Right renal cortex interstitium (tissue), 3 donors: ENCODE measurements at regions not wholly inside any gene's neighbourhood (a gene's known extent, or its start where the extent isn't known, plus 50 kb on each side); places are given as distances from the start of the nearest gene placed in this dataset.
"Not testable (repeated sequence)": the region's sequence is repeated elsewhere in the genome, so short reads cannot be mapped to it uniquely, and the experiment has no call there.

Source experiments
- DNase-seq, 3 donors: peaks; one replicate each; pipeline ENCODE4 v3.0.0-alpha.2; 2013; ENCODE audit warnings: low read depth in 3 of 3, low spot score in 2 of 3

DNA sequence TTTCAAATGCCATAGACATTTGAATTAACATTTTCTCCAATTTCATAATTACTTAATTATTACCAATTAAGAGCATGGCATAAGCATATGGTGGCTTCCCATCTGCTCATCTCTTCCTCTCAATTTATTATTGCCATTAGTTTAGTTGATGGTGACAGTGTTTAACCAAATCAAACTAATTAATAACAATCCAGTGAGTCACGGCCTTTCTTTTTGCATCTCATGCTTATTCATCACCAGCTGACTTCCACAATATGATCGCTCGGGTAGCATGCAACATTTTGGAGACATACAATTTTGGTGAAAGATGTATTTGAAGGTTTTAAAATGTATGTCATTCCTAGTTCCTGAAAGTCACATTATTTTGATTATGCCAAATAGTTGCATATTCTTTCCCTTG, 172.8 kb upstream of the TACR3 start:
- no peak for DNase-seq

DNA sequence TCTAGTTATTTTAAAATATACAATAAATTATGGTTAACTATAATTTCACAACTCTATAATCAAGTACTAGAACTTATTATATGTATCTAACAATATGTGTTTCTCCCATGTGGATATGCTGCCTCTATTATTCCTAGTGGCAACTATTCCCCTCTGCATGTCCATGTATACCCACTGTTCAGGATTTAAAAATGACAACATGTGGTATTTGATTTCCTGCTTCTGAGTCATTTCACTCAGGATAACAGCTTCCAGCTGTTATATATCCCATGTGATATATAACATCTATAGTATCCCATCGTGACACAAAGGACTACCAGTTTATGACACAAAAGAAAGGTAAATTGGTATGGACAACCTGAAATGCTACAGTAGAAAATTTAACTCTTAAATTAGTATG, 167.4 kb upstream of the TACR3 start:
- DNase-seq = no peak

DNA sequence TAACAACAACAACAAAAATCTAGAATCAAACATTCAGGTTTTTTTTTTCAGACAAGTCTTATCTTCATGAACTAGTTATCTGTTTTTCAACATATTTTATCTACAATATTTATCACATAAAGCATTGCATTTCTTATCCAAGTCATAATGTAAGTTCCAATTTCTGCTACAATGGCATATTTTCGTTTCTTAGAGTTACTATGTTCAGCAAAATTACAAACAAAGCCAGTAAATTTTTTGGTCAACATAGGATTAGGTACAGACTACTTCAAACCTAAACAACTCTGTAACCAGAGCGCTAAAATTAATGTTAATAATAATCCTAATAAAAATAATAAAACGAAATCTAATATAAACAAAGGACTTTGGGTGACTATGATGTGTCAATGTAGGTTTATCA, 165.4 kb upstream of the TACR3 start:
- no peak for DNase-seq

DNA sequence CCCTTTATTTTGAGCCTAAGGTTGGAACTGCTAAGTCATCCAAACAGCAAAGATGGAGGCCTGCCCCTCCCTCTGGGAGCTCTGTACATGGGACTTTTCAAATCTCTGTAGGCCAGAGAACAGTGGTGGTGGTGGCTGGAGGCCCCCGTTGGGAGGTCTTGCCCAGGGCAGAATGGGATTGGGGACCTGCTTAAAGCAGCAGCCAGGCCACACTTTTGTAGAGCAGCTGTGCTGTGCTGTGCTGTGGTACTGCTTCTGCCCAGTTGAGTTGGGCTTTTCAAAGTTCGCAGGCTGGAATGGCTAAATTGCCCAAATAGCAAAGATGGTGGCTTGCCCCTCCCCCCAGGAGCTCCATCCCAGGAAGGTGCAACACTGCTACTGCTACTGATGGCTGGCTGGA, 147.5 kb upstream of the TACR3 start:
- DNase-seq = no peak

DNA sequence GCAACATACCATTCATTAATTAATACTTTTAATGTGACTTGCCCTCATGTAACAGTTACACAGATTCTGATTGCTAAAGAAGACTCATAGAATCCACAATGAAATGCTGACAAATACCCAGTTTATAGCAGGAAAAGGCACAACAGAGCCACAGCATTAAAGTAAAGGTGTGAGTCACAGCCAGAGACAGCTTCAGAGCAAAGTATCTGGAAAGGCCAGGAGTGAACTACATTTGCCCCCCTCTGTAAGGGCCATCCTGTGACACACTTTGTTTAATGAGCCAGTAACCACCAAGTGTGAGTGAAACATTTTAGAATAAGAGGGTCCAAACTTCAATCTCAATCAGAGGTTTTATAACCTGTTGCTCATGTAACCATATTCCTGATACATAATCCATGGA, 133.8 kb upstream of the TACR3 start:
- no peak for DNase-seq

DNA sequence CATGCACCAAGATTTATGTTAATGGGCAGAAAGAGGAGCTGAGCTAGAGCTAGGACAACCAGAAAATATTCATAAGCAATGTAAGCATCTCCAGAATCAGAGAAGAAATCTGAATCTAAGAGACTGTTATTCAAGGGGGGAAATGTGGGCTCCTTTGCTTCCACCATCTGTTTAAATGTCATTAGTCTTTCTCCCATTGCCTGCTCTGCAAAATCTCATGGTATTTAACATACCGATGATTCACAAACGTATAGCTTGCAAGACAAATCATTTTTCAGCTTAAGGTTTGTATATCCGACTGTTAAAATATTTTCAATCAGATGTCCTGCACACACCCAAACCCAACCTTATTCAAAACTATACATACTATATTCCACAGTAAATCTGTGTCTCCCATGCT, 133.4 kb upstream of the TACR3 start:
- DNase-seq = no peak

DNA sequence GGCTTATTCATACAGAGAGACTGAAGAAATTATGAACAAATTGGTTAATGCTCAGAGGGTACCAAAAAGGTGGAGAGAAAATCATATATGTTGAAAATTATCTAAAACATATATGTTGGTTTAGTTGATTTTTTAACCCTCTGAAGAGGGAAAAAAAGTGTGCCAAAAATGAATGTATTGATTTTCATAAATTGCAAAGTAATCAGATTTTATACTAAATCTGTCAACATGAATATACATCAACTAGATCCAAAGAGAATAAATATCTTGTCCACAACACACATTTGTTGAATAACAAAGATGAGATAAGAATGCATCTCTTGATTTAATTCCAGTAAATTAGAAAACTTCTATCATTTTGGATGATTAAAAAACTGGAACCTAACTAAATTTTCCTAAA, 125.3 kb upstream of the TACR3 start:
- DNase-seq = no peak

DNA sequence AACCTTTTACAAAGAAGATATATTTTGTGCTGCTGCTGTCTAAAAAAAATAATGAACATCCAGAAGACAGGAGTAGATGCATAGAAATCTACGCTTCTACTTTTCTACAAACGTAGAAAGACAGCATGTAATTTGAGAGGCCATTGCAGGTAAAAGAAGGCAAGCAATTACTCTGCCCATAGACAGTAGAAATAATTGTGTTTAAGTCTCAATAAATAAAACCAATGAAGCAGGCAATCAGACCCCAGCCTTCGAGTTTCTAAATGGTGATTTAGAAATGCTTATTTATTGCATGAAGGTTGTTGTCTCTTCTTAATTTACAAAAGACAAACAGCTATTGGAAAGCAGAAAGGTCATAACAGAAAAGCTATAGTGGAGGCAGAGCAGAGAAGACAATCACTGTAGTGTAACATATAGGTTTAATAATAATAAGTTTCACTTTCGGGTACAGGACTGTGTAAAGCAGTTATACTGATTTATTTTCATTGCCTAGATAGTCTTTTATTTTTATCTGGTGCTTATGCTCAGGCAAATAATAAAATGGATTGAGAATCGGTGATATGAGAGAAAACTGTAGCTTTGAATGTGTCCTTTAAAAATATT, 123.0 kb upstream of the TACR3 start:
- DNase-seq = no peak

DNA sequence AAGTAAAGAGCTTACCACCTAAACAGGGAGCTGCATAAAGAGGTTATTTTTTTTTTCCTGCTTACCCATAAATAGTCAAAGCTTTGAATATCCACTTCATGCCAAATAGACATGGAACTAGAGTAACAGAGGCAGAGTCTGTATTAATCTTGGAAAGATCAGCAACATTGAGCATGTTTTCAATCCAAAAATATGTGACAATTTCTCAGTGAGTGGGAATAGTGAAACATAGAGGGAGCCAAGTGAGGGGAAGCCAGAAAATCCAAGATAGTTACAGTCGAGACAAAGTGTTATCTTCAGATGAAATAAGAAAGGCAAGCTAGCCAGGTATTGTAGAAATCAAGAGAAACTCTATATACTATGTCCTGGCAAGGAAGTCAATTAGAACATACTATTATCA, 122.3 kb upstream of the TACR3 start:
- no peak for DNase-seq

DNA sequence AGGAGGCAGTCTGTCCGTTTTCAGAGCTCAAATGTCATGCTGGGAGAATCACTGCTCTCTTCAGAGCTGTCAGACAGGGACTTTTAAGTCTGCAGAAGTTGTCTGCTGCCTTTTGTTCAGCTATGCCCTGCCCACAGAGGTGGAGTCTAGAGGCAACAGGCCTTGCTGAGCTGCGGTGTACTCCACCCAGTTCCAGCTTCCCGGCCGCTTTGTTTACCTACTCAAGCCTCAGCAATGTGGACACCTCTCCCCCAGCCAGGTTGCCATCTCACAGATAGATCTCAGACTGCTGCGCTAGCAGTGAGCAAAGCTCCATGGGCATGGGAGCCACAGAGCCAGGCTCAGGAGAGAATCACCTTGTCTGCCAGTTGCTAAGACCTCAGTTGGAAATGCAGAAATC, 90.5 kb upstream of the TACR3 start:
- not testable (repeated sequence) for DNase-seq

DNA sequence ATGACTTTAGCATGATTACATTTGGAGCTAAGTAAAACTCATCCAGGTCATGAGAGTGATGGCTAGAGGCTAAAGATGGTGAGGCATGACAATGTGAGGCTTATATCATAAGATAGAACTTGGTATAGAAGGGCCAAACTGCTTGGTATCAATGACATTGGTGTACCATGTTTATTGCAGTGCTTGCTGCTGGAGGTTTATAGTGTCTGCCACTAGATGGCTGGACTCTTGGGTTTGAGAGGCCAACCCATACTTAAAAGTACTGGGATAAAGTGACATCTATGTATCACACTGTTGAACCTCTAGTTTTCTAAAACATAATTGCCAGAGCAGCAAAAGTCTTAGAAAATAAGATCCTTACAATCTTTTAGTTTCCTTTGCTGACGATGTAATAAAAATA, 83.0 kb upstream of the TACR3 start:
- DNase-seq = no peak

DNA sequence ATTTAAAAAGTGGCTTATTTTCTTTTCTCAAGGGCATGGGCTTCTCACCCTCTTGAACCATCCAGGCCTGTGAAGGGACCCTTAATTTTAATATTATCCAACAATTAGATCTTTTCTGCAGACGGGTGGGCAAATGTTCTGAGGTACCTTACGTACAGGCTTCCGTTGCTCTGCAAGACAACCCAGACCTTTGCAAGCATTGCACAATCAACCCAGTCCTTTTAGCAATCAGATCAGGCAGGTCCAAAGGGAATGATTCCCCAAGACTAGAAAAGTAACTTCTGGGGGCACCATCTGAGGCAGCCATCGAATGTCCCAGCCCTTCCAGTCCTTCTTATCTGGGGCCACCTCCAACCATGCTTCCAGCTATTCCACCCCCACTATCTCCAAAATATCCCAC, 67.3 kb upstream of the TACR3 start:
- no peak for DNase-seq

DNA sequence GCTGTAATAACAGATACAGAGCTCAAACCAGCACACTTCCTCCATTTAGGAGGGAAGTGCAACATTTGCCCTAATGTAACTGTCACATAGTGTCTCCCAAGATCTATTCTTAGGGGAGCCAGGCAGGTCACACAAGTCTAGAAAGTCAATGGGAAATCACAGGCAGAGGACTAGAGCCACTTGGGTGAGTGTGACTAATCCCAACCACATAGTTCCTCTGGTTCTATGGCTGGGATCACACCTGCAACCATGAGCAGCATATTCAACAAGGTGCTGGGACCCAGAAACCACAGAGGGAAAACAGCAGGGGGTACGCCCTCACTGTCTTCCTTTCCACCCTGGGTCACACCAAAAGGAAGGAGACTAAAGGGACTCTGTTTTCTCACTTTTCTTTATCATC, 66.8 kb upstream of the TACR3 start:
- no peak for DNase-seq

DNA sequence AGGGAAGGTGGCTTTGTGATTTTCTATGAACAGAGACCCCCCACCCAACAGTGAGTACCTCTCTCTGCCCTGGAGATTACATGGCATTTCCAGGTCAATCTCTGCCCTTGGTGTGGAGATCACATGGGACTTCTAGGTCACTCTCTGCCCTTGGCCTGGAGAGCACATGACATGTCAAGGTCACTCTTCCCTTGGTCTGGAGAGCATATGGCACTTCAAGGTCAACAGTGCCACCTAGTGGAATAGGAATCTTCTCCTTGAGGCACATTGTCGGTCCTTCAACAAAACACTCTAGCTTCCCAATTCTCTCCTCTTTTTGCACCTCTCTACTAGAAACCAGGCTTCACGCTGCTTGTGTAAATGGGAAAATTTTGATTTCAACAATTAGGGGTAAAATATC, 66.2 kb upstream of the TACR3 start:
- DNase-seq = peak in 2 of 3 donors; percentile 1 to 4

DNA sequence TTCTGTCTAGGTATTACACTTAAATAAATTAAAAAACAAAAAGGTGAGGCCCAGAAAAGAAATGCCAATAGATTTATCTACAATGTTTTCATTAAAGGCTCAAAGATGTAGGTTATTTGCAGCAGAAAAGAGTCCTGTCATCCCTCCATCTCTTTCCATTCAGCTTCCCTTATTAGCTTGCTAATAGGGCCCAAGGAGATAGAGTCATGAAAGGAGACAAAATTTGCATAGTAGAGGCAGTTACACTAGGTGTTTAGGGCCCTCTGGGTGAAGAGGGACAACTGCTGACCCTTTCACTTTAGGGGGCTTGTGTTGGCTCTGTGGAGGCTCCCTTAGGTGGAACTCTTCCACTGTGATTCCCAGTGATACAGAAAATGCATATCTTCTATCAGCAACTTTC, 58.4 kb upstream of the TACR3 start:
- DNase-seq = no peak

DNA sequence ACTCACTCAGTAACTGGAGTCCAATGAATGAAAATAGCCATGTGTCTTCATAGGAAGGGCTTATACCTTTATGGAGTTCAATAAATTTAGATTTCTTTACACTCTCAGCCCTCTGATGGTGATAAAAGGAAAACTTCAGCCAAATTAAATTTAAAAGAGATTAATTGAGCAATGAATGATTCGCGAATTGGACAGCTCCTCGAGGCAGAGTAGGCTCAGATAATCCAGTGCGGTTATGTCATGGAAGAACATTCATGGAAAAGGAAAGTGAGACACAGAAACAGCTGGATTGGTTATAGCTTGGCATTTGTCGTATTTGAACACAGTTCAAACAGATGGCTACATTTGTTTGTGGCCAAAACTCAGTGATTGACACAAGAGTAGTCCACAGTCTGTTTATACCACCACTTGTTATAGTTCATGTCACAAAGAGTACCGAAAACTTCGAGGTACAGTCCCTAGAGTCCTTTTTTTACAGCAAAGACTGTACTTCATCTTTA, 54.6 kb upstream of the TACR3 start:
- no peak for DNase-seq

DNA sequence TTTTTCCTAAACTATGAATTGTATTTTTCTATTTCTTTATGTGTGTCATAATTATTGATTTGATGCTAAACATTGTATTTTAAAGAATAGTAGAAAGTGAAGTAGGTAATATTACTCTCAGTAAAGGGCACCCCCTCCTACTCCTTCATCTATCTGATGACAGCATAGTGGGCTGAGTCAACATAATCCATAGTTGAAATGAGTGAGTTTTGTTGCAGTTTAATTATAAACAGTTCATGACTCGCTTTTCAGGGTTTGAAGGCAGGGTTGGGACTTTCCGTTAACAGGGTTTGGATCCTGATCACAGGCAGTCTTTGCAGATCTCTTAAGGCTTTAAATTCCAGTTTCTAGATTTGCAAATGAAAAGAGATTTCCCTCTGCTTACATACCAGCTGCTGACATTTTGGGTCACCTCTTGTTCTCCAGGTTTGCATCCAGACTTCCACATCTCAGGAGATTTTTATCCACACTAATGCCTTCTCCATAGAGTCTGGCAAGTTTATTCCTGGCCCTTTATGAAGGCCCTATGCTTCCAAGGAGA, 54.0 kb upstream of the TACR3 start:
- no peak for DNase-seq
